SK-N-SH treated with all-trans-retinoic acid at 6 μM for 48 hours (cell line): ENCODE measurements at regions not wholly inside any gene's neighbourhood (a gene's known extent, or its start where the extent isn't known, plus 50 kb on each side); places are given as distances from the start of the nearest gene placed in this dataset.

ENCODE experiments used
- PPARA ChIP-seq: fragments of 250-450 bp; sonication (Bioruptor Pico); IDR thresholded peaks from 2 replicates; pipeline ENCODE4 v1.5.0; 2020; ENCODE audit warnings: mild to moderate bottlenecking, borderline replicate concordance
- RARB ChIP-seq: fragments of 250-450 bp; sonication (Bioruptor Pico); IDR thresholded peaks from 2 replicates; pipeline ENCODE4 v1.8.0; 2021; ENCODE audit warnings: mild to moderate bottlenecking, moderate library complexity
- TF ChIP-seq, protein P1 (sequence below): fragments of 250-450 bp; sonication (Bioruptor Pico); IDR thresholded peaks from 2 replicates; pipeline ENCODE4 v1.5.1; 2020; ENCODE audit warnings: low read depth, mild to moderate bottlenecking, moderate library complexity
- TF ChIP-seq, protein P2 (sequence below): fragments of 250-450 bp; sonication (Bioruptor Pico); IDR thresholded peaks from 2 replicates; pipeline ENCODE4 v1.8.0; 2020; ENCODE audit warnings: mild to moderate bottlenecking, moderate library complexity, borderline replicate concordance
- TF ChIP-seq, protein P3 (sequence below): fragments of 250-450 bp; sonication (Bioruptor Pico); IDR thresholded peaks from 2 replicates; pipeline ENCODE4 v1.8.0; 2021; ENCODE audit warnings: low read depth, mild to moderate bottlenecking, moderate library complexity, borderline replicate concordance

DNA sequence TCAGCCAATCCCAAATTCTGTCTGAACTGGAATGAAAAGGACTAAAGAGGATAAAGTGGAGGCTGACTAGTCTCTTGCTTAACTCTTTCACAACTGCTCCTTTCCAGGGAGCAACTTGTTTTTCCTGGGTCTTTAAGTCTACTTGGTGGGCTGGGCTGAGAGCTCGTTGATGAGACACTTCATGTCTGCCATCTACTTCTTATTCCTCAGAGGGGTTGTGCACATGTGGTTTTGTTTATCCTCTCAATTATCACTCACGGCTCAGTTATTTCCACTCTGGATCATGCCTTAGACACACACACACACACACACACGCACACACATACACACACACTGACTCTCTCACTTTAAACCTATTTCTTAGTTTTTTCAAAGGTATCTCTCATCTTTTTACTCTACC lies 298.6 kb upstream of the MTPN start:
- TF ChIP-seq, protein P1, sequence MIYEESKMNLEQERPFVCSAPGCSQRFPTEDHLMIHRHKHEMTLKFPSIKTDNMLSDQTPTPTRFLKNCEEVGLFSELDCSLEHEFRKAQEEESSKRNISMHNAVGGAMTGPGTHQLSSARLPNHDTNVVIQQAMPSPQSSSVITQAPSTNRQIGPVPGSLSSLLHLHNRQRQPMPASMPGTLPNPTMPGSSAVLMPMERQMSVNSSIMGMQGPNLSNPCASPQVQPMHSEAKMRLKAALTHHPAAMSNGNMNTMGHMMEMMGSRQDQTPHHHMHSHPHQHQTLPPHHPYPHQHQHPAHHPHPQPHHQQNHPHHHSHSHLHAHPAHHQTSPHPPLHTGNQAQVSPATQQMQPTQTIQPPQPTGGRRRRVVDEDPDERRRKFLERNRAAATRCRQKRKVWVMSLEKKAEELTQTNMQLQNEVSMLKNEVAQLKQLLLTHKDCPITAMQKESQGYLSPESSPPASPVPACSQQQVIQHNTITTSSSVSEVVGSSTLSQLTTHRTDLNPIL (CRISPR knock-in tag), result no peak
- TF ChIP-seq PPARA, result no peak
- TF ChIP-seq, protein P2, sequence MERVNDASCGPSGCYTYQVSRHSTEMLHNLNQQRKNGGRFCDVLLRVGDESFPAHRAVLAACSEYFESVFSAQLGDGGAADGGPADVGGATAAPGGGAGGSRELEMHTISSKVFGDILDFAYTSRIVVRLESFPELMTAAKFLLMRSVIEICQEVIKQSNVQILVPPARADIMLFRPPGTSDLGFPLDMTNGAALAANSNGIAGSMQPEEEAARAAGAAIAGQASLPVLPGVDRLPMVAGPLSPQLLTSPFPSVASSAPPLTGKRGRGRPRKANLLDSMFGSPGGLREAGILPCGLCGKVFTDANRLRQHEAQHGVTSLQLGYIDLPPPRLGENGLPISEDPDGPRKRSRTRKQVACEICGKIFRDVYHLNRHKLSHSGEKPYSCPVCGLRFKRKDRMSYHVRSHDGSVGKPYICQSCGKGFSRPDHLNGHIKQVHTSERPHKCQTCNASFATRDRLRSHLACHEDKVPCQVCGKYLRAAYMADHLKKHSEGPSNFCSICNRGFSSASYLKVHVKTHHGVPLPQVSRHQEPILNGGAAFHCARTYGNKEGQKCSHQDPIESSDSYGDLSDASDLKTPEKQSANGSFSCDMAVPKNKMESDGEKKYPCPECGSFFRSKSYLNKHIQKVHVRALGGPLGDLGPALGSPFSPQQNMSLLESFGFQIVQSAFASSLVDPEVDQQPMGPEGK, result no peak
- TF ChIP-seq RARB, result no peak
- TF ChIP-seq, protein P3, sequence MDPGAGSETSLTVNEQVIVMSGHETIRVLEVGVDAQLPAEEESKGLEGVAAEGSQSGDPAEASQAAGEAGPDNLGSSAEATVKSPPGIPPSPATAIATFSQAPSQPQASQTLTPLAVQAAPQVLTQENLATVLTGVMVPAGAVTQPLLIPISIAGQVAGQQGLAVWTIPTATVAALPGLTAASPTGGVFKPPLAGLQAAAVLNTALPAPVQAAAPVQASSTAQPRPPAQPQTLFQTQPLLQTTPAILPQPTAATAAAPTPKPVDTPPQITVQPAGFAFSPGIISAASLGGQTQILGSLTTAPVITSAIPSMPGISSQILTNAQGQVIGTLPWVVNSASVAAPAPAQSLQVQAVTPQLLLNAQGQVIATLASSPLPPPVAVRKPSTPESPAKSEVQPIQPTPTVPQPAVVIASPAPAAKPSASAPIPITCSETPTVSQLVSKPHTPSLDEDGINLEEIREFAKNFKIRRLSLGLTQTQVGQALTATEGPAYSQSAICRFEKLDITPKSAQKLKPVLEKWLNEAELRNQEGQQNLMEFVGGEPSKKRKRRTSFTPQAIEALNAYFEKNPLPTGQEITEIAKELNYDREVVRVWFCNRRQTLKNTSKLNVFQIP (CRISPR knock-in tag), result no peak
